ENCODE measurements at regions not wholly inside any gene's neighbourhood (a gene's known extent, or its start where the extent isn't known, plus 50 kb on each side); places are given as distances from the start of the nearest gene placed in this dataset.

DNA sequence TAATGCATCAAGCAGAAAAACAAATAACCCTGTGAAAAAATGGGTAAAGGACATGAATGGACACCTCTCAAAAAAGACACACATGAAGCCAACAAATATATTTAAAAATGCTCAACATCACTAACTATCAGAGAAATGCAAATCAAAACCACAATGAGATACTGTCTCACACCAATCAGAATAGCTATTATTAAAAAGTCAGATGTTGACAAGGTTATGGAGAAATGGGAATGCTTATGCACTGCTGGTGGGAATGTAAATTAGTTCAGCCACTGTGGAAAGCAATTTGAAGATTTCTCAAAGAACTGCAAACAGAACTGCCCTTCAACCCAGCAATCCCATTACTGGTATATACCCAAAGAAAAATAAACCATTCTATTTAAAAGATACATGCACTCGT, 86.6 kb upstream of the TNFSF4 start:
- H3K27me3 ChIP-seq (ENCODE audit: control insufficient read depth, insufficient read depth, low read length): no peaks in the 10 kb centered on the region
- ChIA-PET POLR2A (no interaction called here), CTCF (no interaction called here)
- no peak for DNase-seq (ENCODE audit: low read depth, low spot score)
- TF ChIP-seq CTCF (IDR thresholded peaks at IDR 0.05; ENCODE audit: low read depth, low read length): no peak
- H3K27ac ChIP-seq (ENCODE audit: low read depth, low read length): no peak overlapping the region
- no peak overlapping the region for H3K4me3 ChIP-seq (ENCODE audit: low read depth, low read length)
- no peaks in the 10 kb centered on the region for H3K9me3 ChIP-seq (ENCODE audit: control insufficient read depth, insufficient read depth, low read length)

DNA sequence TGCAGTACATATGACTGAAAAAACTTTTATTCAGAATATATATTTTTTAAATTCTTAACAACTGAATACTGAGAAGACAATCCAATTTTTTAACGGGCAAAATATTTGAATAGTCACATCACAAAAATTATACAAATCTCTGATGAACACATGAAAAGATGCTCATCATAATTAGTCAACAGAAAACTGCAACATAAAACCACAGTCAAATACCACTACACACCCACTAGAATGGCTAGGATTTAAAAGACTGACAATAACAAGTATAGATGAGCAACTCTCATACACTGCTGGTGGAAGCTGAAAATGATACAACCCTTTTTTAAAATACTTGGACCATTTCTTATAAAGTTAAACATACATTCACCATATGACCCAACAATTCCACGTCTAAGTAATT, 87.7 kb upstream of the TNFSF4 start:
- ChIA-PET POLR2A (no interaction called here), CTCF (interaction anchor here (1.0 to 1.3 kb wide), 2 partner anchors 468 to 550 kb away, joined by 3 read pairs; no protein-coding TSS in a partner anchor)
- Histone ChIP-seq H3K9me3 (ENCODE audit: control insufficient read depth, insufficient read depth, low read length) (no peaks in the 10 kb centered on the region), H3K27ac (ENCODE audit: low read depth, low read length) (no peak overlapping the region), H3K27me3 (ENCODE audit: control insufficient read depth, insufficient read depth, low read length) (no peaks in the 10 kb centered on the region), H3K4me3 (ENCODE audit: low read depth, low read length) (no peak overlapping the region)
- no peak for TF ChIP-seq CTCF (IDR thresholded peaks at IDR 0.05; ENCODE audit: low read depth, low read length)
- DNase-seq (ENCODE audit: low read depth, low spot score): no peak

- TF ChIP-seq CTCF (IDR thresholded peaks at IDR 0.05; ENCODE audit: low read depth, low read length): no peak
- Histone ChIP-seq H3K27me3 (ENCODE audit: control insufficient read depth, insufficient read depth, low read length) (no peaks in the 10 kb centered on the region), H3K9me3 (ENCODE audit: control insufficient read depth, insufficient read depth, low read length) (no peaks in the 10 kb centered on the region), H3K4me3 (ENCODE audit: low read depth, low read length) (no peak overlapping the region), H3K27ac (ENCODE audit: low read depth, low read length) (no peak overlapping the region)
- POLR2A ChIA-PET: no interaction called here
- DNase-seq (ENCODE audit: low read depth, low spot score): no peak
- CTCF ChIA-PET: interaction anchor here (1.0 to 1.3 kb wide), 2 partner anchors 469 to 551 kb away, joined by 3 read pairs; no protein-coding TSS in a partner anchor
Observed at GRCh38 chr1:173295391-173295790, 88.3 kb upstream of the TNFSF4 start.

GRCh38 chr1:173295995-173296394, 88.9 kb upstream of the TNFSF4 start:
- Histone ChIP-seq H3K9me3 (ENCODE audit: control insufficient read depth, insufficient read depth, low read length) (no peaks in the 10 kb centered on the region), H3K27me3 (ENCODE audit: control insufficient read depth, insufficient read depth, low read length) (no peaks in the 10 kb centered on the region), H3K4me3 (ENCODE audit: low read depth, low read length) (no peak overlapping the region), H3K27ac (ENCODE audit: low read depth, low read length) (no peak overlapping the region)
- POLR2A ChIA-PET: no interaction called here
- TF ChIP-seq CTCF (IDR thresholded peaks at IDR 0.05; ENCODE audit: low read depth, low read length): no peak
- no peak for DNase-seq (ENCODE audit: low read depth, low spot score)
- CTCF ChIA-PET: interaction anchor here (0.9 to 1.3 kb wide), 3 partner anchors 469 to 576 kb away, joined by 3 read pairs; no protein-coding TSS in a partner anchor

DNA sequence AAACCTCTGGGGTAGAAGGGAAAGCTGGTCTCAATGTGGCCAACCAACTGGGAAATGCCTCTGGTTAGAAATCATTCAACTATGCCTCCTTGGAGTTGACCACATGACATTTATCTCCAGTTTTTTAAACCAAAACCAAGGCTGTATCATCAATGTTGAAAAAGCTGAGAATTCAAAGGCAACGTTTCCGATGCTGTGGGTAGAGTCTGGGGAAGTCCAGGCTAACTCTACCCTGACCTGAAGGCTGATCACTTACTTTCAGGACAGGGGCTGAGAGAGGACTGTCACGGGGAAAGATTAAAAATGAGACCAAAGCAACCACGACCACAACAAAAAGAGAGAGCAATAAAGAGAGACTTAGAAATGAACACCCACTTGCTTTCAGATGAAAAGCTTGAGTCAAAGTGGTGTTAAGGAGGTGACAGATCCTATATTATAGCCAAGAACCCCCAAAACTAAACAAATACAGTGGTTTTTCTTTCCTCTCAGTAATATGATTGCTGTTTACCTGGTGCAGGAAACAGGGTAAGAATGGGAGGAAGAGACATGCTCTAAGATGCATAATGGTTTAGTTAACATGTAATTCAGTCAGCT, 90.8 kb upstream of the TNFSF4 start:
- Histone ChIP-seq H3K9me3 (ENCODE audit: control insufficient read depth, insufficient read depth, low read length) (no peaks in the 10 kb centered on the region), H3K4me3 (ENCODE audit: low read depth, low read length) (no peak overlapping the region), H3K27ac (ENCODE audit: low read depth, low read length) (no peak overlapping the region), H3K27me3 (ENCODE audit: control insufficient read depth, insufficient read depth, low read length) (no peaks in the 10 kb centered on the region)
- CTCF ChIA-PET: no interaction called here
- TF ChIP-seq CTCF (IDR thresholded peaks at IDR 0.05; ENCODE audit: low read depth, low read length): no peak
- DNase-seq (ENCODE audit: low read depth, low spot score): no peak
- POLR2A ChIA-PET: no interaction called here
